ENCODE measurements at regions not wholly inside any gene's neighbourhood (a gene's known extent, or its start where the extent isn't known, plus 50 kb on each side); places are given as distances from the start of the nearest gene placed in this dataset.

DNA sequence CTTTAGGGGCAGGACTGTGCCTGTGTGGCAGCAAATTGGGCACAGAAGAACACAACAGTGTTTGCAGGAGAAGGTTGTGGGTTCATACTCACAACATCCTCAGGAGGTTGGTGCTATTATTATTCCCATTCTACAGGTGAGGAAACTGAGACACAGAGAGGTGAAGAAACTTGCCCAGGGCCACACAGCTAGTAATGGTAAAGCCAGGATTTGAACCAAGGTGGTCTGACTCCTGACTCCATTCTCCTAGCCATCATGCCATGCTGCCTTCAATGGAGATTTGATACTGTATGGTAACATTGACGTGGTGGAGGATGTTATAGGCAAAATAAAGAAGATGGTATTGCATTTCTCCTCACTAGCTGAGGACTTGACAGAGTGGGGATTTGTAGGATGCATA is 334.2 kb downstream of the RPS6KC1 start:
- H3K27ac Mint-ChIP-seq: no peak overlapping the region
- no peaks in the 10 kb centered on the region for H3K36me3 Mint-ChIP-seq (ENCODE audit: low read depth)
- no peaks in the 10 kb centered on the region for H3K4me1 Mint-ChIP-seq
- CTCF ChIA-PET: no interaction called here
- H3K4me3 Mint-ChIP-seq: no peak overlapping the region
- no peaks in the 10 kb centered on the region for H3K27me3 Mint-ChIP-seq
- POLR2A ChIA-PET: no interaction called here
- no peaks in the 10 kb centered on the region for H3K9me3 Mint-ChIP-seq
- no peak for DNase-seq

DNA sequence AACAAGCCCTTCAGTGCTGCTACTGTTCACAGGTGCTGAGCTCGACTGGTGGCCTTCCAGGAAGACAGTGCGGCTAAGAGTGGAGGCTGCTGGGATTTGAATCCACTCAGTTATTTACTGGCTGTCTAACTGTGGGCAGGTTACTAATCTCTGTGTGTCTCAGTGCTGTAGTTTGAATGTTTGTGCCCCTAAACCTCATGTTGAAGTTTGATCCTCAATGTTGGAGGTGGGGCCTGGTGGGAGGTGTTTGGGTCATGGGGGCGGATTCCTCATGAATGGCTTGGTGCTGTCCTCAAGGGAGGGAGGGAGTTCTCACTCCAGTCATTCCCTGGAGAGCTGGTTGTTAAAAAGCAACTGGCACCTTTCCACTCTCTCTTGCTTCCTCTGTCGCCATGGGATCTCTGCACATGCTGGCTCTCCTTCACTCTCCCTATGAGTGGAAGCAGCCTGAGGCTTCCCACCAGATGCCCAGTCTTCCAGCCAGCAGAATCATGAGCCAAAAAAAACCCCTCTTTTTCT is 334.8 kb downstream of the RPS6KC1 start:
- H3K4me3 Mint-ChIP-seq: no peak overlapping the region
- ChIA-PET CTCF (no interaction called here), POLR2A (no interaction called here)
- H3K36me3 Mint-ChIP-seq (ENCODE audit: low read depth): no peaks in the 10 kb centered on the region
- no peak overlapping the region for H3K27ac Mint-ChIP-seq
- DNase-seq: no peak
- H3K9me3 Mint-ChIP-seq: no peaks in the 10 kb centered on the region
- H3K27me3 Mint-ChIP-seq: no peaks in the 10 kb centered on the region
- no peaks in the 10 kb centered on the region for H3K4me1 Mint-ChIP-seq

DNA sequence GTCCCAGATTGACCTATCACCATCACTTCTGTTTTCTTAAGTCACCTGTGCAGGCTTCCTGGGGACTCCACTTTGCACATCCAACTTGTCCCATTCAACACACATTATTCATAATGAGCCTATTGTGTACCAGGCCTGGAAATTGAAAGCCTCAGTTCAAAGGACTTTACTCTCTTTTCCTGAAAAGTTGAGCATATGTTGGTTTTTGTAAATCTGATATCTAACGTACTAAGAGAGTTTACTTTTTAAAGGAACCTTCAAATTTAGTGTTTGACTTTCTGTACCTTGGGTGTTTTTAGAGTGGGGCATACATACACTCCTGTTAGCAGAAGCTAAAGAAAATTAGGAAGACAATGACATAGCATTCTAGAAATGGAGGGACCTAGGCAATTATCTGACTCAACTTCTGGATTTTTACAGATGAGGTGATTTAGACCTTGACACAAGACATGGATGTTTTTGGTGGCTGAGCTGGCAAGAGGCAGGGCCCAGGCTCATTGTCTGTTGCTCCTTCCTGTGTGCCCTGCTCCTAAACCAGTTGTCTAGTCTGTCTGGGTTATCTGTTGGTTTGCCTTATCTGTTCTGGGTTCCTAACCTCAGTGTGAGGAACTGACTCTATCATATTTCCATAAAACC is 336.5 kb downstream of the RPS6KC1 start:
- Mint-ChIP-seq H3K9me3 (no peaks in the 10 kb centered on the region), H3K27ac (no peak overlapping the region), H3K4me1 (no peaks in the 10 kb centered on the region), H3K36me3 (ENCODE audit: low read depth) (no peaks in the 10 kb centered on the region), H3K27me3 (no peaks in the 10 kb centered on the region), H3K4me3 (no peak overlapping the region)
- ChIA-PET CTCF (no interaction called here), POLR2A (no interaction called here)
- DNase-seq: no peak

DNA sequence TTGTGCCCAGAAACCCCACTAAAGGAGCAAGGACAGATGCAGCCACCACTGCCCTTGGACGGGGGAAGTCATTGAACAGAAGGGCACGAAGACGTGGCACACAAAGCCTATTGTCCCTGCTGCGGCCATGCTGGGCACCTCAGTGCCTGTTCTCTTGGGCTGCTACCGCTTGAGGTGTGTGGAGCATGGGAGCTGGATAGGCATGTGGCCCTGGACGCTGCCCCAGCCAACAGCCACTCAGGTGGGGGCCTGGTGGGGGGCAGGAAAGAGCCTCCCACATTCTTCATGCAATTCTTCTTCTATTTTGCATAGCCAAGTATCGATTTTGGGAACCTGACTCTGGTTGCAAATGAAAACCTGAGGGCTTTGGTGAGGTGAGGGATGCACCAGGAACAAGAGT is 337.2 kb downstream of the RPS6KC1 start:
- CTCF ChIA-PET: interaction anchor here (0.6 kb wide), 1 partner anchor 798 kb away, joined by 3 read pairs; no protein-coding TSS in a partner anchor
- Mint-ChIP-seq H3K4me1 (no peaks in the 10 kb centered on the region), H3K36me3 (ENCODE audit: low read depth) (no peaks in the 10 kb centered on the region), H3K4me3 (no peak overlapping the region), H3K27me3 (no peaks in the 10 kb centered on the region), H3K9me3 (no peaks in the 10 kb centered on the region), H3K27ac (no peak overlapping the region)
- no peak for DNase-seq
- POLR2A ChIA-PET: no interaction called here

DNA sequence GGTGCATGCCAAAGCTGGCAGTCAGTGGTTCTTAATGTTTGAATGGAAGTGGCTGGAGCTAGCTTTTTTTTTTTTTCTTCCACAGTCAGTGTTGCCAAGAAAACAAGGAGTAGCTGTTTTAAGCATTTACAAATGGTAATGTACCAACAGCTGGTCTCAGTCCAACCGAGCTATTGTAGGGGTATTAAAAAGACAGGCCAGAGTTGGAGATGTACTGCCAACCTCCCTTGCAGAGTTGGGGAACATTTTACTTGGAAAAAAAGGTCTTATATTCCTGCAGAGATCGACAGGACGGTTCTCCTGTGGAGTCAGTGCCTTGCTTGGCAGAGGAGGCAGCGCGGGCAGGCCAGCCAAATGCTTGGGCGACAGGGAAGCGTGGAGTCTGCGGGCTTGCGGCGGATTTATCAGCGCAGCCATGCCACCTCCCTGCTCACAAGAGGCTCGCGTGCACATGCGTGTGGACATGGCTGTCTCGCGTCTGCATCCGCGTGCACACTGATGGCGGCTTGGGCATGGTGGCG is 338.1 kb downstream of the RPS6KC1 start:
- Mint-ChIP-seq H3K4me3 (no peak overlapping the region), H3K9me3 (no peaks in the 10 kb centered on the region), H3K27ac (no peak overlapping the region), H3K4me1 (no peaks in the 10 kb centered on the region), H3K27me3 (peaks cover 3% of the 10 kb centered on the region), H3K36me3 (ENCODE audit: low read depth) (no peaks in the 10 kb centered on the region)
- DNase-seq: no peak
- ChIA-PET POLR2A (no interaction called here), CTCF (interaction anchor here (0.6 kb wide), 1 partner anchor 797 kb away, joined by 3 read pairs; no protein-coding TSS in a partner anchor)

DNA sequence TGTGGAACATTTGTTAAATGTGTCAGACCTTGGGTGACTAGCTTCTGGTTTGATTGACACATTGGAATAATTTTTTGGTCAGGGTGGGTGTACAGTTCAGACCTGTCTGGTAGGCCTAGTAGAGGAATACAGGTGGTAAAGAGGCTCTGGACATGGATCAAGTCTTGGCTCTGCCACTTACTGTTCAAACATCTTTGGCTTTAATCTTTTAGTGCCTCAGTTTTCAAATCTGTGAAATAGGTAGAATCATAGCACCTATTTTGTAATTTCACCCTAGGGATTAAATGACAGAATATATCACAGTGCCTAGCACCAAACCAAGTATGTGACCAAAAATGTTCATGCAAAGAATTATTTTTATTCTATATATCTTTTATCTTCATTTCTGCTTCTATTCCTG is 340.4 kb downstream of the RPS6KC1 start:
- no peak for DNase-seq
- Mint-ChIP-seq H3K27ac (no peak overlapping the region), H3K27me3 (peaks cover 3% of the 10 kb centered on the region), H3K36me3 (ENCODE audit: low read depth) (no peaks in the 10 kb centered on the region), H3K9me3 (no peaks in the 10 kb centered on the region), H3K4me1 (no peaks in the 10 kb centered on the region), H3K4me3 (no peak overlapping the region)
- POLR2A ChIA-PET: no interaction called here
- CTCF ChIA-PET: interaction anchor here (0.6 kb wide), 1 partner anchor 12 kb away, joined by 3 read pairs; no protein-coding TSS in a partner anchor

DNA sequence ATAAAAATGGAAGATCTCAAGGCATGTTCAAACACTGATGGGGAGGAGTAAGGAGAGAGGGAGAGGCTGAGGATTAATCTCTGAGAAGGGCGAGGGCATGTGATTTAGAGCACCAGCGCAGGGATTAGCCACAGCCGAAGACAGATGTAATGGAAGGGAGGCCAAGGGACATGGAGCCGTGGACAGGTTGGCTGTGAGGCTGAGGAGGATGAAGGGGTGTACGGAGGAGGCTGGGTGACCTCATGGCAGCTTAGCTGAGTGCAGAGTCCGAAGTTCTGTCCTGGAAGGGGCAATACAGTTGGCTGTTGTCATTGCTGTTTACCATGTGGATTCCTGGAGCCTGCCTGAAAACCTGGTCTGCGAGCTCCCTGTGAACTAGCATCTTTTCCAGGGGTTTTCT is 342.8 kb downstream of the RPS6KC1 start:
- no peaks in the 10 kb centered on the region for H3K4me1 Mint-ChIP-seq
- POLR2A ChIA-PET: no interaction called here
- no peak for DNase-seq

DNA sequence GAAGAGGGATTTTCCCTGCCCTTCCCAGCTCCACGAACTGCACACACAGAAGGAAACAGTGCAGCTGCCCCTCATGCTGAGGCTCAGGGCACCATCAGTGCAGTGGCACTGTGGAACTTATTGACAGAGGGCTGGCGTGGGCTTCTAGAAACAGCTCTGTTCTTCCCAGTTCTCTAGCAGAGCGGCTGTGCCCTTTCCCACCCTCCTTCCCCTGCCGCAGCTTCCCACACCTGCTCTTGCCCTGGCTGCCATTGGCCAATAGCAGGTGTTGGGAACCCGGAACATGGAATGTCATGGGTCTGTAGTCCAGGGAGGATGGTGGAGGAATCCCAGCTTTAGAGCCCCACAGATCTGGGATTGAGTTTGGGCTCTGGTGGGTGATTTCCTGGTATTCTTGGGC is 343.8 kb downstream of the RPS6KC1 start:
- peaks cover 3% of the 10 kb centered on the region for H3K27me3 Mint-ChIP-seq
- no peaks in the 10 kb centered on the region for H3K36me3 Mint-ChIP-seq (ENCODE audit: low read depth)
- CTCF ChIA-PET: no interaction called here
- no peak overlapping the region for H3K27ac Mint-ChIP-seq
- no peaks in the 10 kb centered on the region for H3K9me3 Mint-ChIP-seq
- no peak overlapping the region for H3K4me3 Mint-ChIP-seq
- no peaks in the 10 kb centered on the region for H3K4me1 Mint-ChIP-seq
- POLR2A ChIA-PET: no interaction called here
- no peak for DNase-seq

More for the DNA sequence above, 342.8 kb downstream of the RPS6KC1 start:
- Mint-ChIP-seq H3K36me3 (ENCODE audit: low read depth) (no peaks in the 10 kb centered on the region), H3K4me3 (no peak overlapping the region), H3K27me3 (peaks cover 3% of the 10 kb centered on the region), H3K27ac (no peak overlapping the region), H3K9me3 (no peaks in the 10 kb centered on the region)
- CTCF ChIA-PET: no interaction called here

DNA sequence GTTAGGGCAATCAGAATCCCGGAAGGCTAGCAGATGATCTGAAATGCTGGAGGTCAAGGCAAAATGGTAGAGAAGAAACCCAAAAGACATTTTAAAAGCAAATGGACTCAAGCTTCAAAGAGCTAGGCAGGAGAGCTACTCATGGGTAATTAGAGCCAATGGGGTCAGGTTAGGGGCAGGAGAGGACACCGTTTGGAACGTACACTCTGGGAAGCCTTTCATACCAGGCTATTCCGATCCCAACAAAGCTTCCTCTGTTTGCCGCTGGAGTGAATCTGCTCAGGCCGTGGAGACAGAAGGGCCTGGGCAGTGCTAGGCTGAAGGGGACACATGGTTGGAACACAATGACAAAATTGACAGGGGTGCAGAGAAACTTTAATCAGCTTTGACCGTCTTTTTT is 346.6 kb downstream of the RPS6KC1 start:
- H3K4me1 Mint-ChIP-seq: no peaks in the 10 kb centered on the region
- no peak for DNase-seq
- H3K9me3 Mint-ChIP-seq: no peaks in the 10 kb centered on the region
- H3K27ac Mint-ChIP-seq: no peak overlapping the region
- peaks cover 3% of the 10 kb centered on the region for H3K27me3 Mint-ChIP-seq
- H3K4me3 Mint-ChIP-seq: no peak overlapping the region
- ChIA-PET POLR2A (no interaction called here), CTCF (interaction anchor here (0.7 kb wide), 1 partner anchor 1109 kb away, joined by 3 read pairs; no protein-coding TSS in a partner anchor)
- no peaks in the 10 kb centered on the region for H3K36me3 Mint-ChIP-seq (ENCODE audit: low read depth)

DNA sequence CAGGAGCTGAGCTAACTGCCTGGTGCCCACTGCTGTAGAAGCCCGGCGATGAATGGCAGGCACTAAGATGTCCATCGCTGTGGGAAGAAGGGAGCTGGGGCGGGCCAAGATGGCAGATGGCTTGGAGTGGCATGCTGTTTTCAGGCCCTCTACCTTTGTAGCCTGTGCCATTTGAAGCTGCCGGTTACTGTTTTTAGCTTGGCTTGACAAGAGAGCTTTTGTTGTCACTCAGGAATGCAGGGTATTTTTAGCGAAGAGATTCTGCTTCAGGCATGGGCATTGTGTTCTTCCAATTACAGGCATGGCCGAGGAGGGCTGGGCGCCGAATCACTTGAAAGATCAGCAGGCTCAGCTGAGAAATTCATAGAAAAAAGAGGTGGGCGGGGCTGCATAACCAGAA is 348.7 kb downstream of the RPS6KC1 start:
- no peak overlapping the region for H3K4me3 Mint-ChIP-seq
- ChIA-PET CTCF (interaction anchor here (1.3 kb wide), 1 partner anchor 11 kb away, joined by 3 read pairs; no protein-coding TSS in a partner anchor), POLR2A (no interaction called here)
- H3K36me3 Mint-ChIP-seq (ENCODE audit: low read depth): no peaks in the 10 kb centered on the region
- no peak for DNase-seq
- no peaks in the 10 kb centered on the region for H3K27me3 Mint-ChIP-seq
- H3K4me1 Mint-ChIP-seq: no peaks in the 10 kb centered on the region
- no peaks in the 10 kb centered on the region for H3K9me3 Mint-ChIP-seq
- H3K27ac Mint-ChIP-seq: no peak overlapping the region

DNA sequence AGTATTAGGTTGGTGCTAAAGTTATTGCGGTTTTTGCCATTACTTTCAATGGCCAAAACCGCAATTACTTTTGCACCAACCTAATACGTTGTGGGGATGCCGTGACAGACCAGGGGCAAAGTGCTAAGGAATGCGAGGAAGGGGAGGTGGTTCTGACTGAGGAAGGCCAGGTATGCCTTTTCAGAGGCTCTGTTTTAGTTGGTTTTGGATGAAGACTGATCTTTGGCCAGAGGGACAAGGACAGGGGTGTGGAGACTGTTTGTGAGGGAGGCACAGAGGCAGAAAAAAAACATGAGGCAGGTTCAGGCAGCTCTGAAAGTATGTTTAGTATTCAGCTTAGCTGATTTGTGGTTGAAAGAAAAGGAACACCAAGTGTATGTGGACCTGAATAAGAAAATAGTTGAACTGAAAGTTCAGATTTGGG is 358.2 kb downstream of the RPS6KC1 start:
- no peaks in the 10 kb centered on the region for H3K36me3 Mint-ChIP-seq (ENCODE audit: low read depth)
- no peak for DNase-seq
- no peak overlapping the region for H3K27ac Mint-ChIP-seq
- POLR2A ChIA-PET: no interaction called here
- CTCF ChIA-PET: no interaction called here
- H3K27me3 Mint-ChIP-seq: no peaks in the 10 kb centered on the region
- H3K4me1 Mint-ChIP-seq: no peaks in the 10 kb centered on the region
- H3K4me3 Mint-ChIP-seq: no peak overlapping the region
- no peaks in the 10 kb centered on the region for H3K9me3 Mint-ChIP-seq

DNA sequence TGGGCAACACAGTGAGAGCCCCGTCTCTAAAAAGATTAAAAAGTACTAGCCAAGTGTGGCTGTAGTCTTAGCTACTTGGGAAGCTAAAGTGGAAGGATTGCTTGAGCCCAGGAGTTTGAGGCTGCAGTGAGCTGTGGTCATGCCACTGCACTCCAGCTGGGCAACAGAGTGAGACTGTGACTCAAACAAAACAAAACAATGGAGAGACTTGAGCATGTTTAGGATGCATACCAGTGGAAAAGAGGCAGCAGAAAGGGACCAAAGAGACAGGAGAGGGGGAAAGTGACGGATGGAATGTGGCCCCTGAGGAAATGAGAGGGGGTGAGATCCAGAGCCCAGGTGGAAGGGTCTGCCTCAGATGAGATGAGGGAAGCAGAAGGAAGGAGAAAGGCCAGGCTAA is 358.9 kb downstream of the RPS6KC1 start:
- H3K36me3 Mint-ChIP-seq (ENCODE audit: low read depth): no peaks in the 10 kb centered on the region
- ChIA-PET POLR2A (no interaction called here), CTCF (interaction anchor here (0.7 to 1.2 kb wide), 2 partner anchors 10 to 42 kb away, joined by 3 to 4 read pairs; no protein-coding TSS in a partner anchor)
- H3K4me1 Mint-ChIP-seq: no peaks in the 10 kb centered on the region
- no peak overlapping the region for H3K27ac Mint-ChIP-seq
- no peaks in the 10 kb centered on the region for H3K27me3 Mint-ChIP-seq
- no peaks in the 10 kb centered on the region for H3K9me3 Mint-ChIP-seq
- no peak overlapping the region for H3K4me3 Mint-ChIP-seq
- no peak for DNase-seq

DNA sequence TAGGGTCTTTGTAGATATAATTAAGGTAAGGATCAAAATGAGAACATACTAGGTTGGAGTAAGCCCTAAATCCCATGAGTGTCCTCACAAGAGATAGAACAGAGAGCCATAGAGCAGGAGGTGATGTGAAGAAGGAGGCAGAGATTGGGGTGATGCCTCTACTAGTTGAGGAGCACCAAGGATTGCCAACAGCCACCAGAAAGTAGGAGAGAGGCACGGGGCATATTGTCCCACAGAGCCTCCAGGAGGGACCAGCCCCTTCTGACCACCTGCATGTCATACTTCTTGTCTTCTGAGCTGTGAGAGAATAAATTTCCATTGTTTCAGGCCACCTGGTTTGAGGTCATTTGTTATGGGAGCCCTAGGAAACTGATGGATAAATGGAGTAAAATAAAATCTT is 363.3 kb downstream of the RPS6KC1 start:
- no peaks in the 10 kb centered on the region for H3K27me3 Mint-ChIP-seq
- ChIA-PET POLR2A (no interaction called here), CTCF (no interaction called here)
- no peaks in the 10 kb centered on the region for H3K9me3 Mint-ChIP-seq
- no peaks in the 10 kb centered on the region for H3K36me3 Mint-ChIP-seq (ENCODE audit: low read depth)
- no peak overlapping the region for H3K27ac Mint-ChIP-seq
- DNase-seq: no peak
- H3K4me3 Mint-ChIP-seq: no peak overlapping the region
- H3K4me1 Mint-ChIP-seq: no peaks in the 10 kb centered on the region

DNA sequence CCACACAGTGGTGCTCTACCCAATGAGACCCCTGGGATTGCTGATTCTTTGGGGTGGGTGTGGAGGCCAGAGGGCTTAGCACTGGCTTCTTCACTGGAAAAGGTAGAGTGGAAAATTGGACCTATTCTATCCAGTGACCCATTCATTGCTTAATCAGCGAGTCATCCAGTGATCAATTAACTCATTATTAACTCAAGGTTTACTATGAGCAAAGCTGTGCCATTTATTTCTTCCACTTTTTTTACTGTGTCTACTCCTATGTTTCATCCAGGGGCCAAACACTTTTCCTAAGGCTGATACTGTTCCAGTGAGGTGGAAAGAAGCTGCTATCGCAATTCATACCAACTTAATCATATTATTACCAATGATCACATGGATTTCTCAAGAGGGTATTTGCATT is 363.9 kb downstream of the RPS6KC1 start:
- Mint-ChIP-seq H3K4me3 (no peak overlapping the region), H3K4me1 (no peaks in the 10 kb centered on the region), H3K27ac (no peak overlapping the region), H3K36me3 (ENCODE audit: low read depth) (no peaks in the 10 kb centered on the region), H3K27me3 (no peaks in the 10 kb centered on the region), H3K9me3 (no peaks in the 10 kb centered on the region)
- ChIA-PET CTCF (interaction anchor here (0.8 kb wide), 1 partner anchor 9 kb away, joined by 3 read pairs; no protein-coding TSS in a partner anchor), POLR2A (no interaction called here)
- DNase-seq: no peak

Measured in activated CD4-positive, alpha-beta T cell treated with anti-CD3 and anti-CD28 coated beads, Interleukin-2, amount 10 ng/mL, durations not matched to agents 7 days and 5 days (primary cell).